ENCODE measurements at regions not wholly inside any gene's neighbourhood (a gene's known extent, or its start where the extent isn't known, plus 50 kb on each side); places are given as distances from the start of the nearest gene placed in this dataset.

DNA sequence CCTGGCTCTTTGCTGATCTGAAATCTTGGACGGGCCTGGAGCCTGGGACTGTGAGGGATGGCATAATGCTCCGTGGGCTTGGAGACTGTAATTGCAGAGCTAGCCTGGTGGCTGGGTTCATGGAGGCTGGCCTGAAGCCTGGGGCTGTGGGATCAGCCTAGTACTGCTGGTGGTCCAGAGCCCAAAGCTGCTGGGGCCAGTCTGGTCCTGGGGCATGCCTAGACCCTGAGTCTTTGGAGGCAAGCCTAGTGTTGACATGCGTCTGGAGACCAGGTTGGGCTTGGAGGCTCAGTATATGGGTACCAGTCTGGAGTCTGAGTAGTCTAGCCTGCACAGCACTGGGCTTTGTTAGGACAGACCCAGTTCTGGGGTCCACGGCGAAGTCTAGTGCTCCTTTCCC, 172.0 kb upstream of the ZC4H2 start:
- H3K9me3 ChIP-seq = no peaks in the 10 kb centered on the region
- no peak overlapping the region for H3K4me3 ChIP-seq
- no peak for TF ChIP-seq POLR2A (IDR thresholded peaks at IDR 0.05)
- no peak for TF ChIP-seq CTCF (IDR thresholded peaks at IDR 0.05)
- no peaks in the 10 kb centered on the region for H3K36me3 ChIP-seq
- H3K27ac ChIP-seq = no peak overlapping the region
- no peaks in the 10 kb centered on the region for H3K4me1 ChIP-seq
- intact Hi-C loops (cut with DNase I; ENCODE audit: low total_unique reads) = no loop called here
- DNase-seq = no peak
- no peaks in the 10 kb centered on the region for H3K27me3 ChIP-seq

- no peak for TF ChIP-seq CTCF (IDR thresholded peaks at IDR 0.05)
- no peak for TF ChIP-seq POLR2A (IDR thresholded peaks at IDR 0.05)
- no peaks in the 10 kb centered on the region for H3K4me1 ChIP-seq
- H3K27me3 ChIP-seq = peaks cover 0 to 3% of the 10 kb centered on the region in 2 donors
- DNase-seq = no peak
- no peaks in the 10 kb centered on the region for H3K36me3 ChIP-seq
- intact Hi-C loops (cut with DNase I; ENCODE audit: low total_unique reads) = no loop called here
- no peak overlapping the region for H3K4me3 ChIP-seq
- H3K27ac ChIP-seq = no peak overlapping the region
- H3K9me3 ChIP-seq = peaks cover 0 to 4% of the 10 kb centered on the region in 2 donors
Observed at GRCh38 chrX:65136424-65136823, 160.2 kb upstream of the ZC4H2 start.

GRCh38 chrX:65127842-65128241, 151.6 kb upstream of the ZC4H2 start:
- Histone ChIP-seq H3K36me3 (no peaks in the 10 kb centered on the region), H3K27me3 (no peaks in the 10 kb centered on the region), H3K9me3 (peaks cover 0 to 6% of the 10 kb centered on the region in 2 donors), H3K27ac (no peak overlapping the region), H3K4me3 (no peak overlapping the region), H3K4me1 (no peaks in the 10 kb centered on the region)
- DNase-seq = no peak
- TF ChIP-seq POLR2A (IDR thresholded peaks at IDR 0.05) = no peak
- no peak for TF ChIP-seq CTCF (IDR thresholded peaks at IDR 0.05)
- intact Hi-C loops (cut with DNase I; ENCODE audit: low total_unique reads) = no loop called here

DNA sequence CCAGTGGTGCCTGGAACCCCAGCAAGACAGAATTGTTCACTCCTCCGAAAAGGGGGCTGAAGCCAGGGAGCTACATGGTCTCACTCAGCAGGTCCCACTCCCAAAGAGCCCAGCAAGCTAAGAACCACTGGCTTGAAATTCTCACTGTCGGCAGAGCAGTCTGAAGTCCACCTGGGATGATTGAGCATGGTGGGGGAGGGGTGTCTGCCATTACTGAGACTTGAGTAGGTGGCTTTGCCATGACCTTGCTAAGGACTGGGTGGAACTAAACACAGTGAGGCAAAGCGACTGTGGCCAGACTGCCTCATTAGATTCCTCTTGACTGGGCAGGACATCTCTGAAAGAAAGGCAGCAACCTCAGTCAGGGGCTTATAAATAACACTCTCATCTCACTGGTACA, 122.6 kb upstream of the ZC4H2 start:
- DNase-seq = no peak
- Histone ChIP-seq H3K9me3 (peaks cover 0 to 14% of the 10 kb centered on the region in 2 donors), H3K36me3 (no peaks in the 10 kb centered on the region), H3K27ac (no peak overlapping the region), H3K4me1 (no peaks in the 10 kb centered on the region), H3K4me3 (no peak overlapping the region), H3K27me3 (no peaks in the 10 kb centered on the region)
- TF ChIP-seq CTCF (IDR thresholded peaks at IDR 0.05) = no peak
- TF ChIP-seq POLR2A (IDR thresholded peaks at IDR 0.05) = no peak
- intact Hi-C loops (cut with DNase I; ENCODE audit: low total_unique reads) = no loop called here

GRCh38 chrX:65093658-65094057, 117.4 kb upstream of the ZC4H2 start:
- no peaks in the 10 kb centered on the region for H3K27me3 ChIP-seq
- TF ChIP-seq CTCF (IDR thresholded peaks at IDR 0.05) (no peak), POLR2A (IDR thresholded peaks at IDR 0.05) (no peak)
- H3K4me3 ChIP-seq = no peak overlapping the region
- peaks cover 0 to 13% of the 10 kb centered on the region in 2 donors for H3K9me3 ChIP-seq
- H3K36me3 ChIP-seq = no peaks in the 10 kb centered on the region
- H3K4me1 ChIP-seq = no peaks in the 10 kb centered on the region
- DNase-seq = no peak
- no peak overlapping the region for H3K27ac ChIP-seq
- intact Hi-C loops (cut with DNase I; ENCODE audit: low total_unique reads) = no loop called here
